CD14-positive monocyte (primary cell): ENCODE measurements at regions not wholly inside any gene's neighbourhood (a gene's known extent, or its start where the extent isn't known, plus 50 kb on each side); places are given as distances from the start of the nearest gene placed in this dataset.

ENCODE experiments used
- DNase-seq, 3 donors: peaks; one replicate each; pipeline ENCODE4 v3.0.0-alpha.2; 2011 to 2022
- H2AFZ ChIP-seq: 2 replicates; pipeline ENCODE4 v1.6.0; 2012; ENCODE audit warnings: mild to moderate bottlenecking, low read depth, low read length, inconsistent platforms; ENCODE audit not compliant: insufficient read depth, poor library complexity, severe bottlenecking
- H3K27ac ChIP-seq, 2 donors: 1 replicate in 1 of 2; 2 replicates in 1 of 2; pipeline ENCODE4 v1.5.1; 2012 to 2013; ENCODE audit warnings: low read length in 2 of 2, control low read depth in 1 of 2, inconsistent platforms in 1 of 2, low read depth in 1 of 2, mild to moderate bottlenecking in 1 of 2
- H3K27me3 ChIP-seq, 2 donors: one replicate each; pipeline versions ENCODE4 v1.6.0 to v1.6.1; 2011 to 2013; ENCODE audit warnings: low read length in 2 of 2; ENCODE audit not compliant: control insufficient read depth in 2 of 2, insufficient read depth in 2 of 2
- H3K36me3 ChIP-seq, 2 donors: replicated peaks in 1 of 2; 1 replicate in 1 of 2; 2 replicates in 1 of 2; pipeline versions ENCODE4 v1.5.1 to v1.6.1; 2012 to 2013; ENCODE audit warnings: low read length in 2 of 2, control low read depth in 1 of 2, inconsistent platforms in 1 of 2, mild to moderate bottlenecking in 1 of 2; ENCODE audit not compliant: insufficient read depth in 2 of 2, control insufficient read depth in 1 of 2
- H3K4me1 ChIP-seq, 2 donors: 1 replicate in 1 of 2; 2 replicates in 1 of 2; pipeline versions ENCODE4 v1.5.1 to v1.6.1; 2012 to 2013; ENCODE audit warnings: low read length in 2 of 2, control low read depth in 1 of 2, inconsistent platforms in 1 of 2, mild to moderate bottlenecking in 1 of 2, moderate library complexity in 1 of 2; ENCODE audit not compliant: insufficient read depth in 2 of 2, control insufficient read depth in 1 of 2
- H3K4me2 ChIP-seq: replicated peaks from 2 replicates; pipeline ENCODE3; 2012; ENCODE audit warnings: low read length, moderate library complexity, mild to moderate bottlenecking; ENCODE audit not compliant: poor library complexity, severe bottlenecking; ENCODE audit errors: extremely low read depth
- H3K4me3 ChIP-seq, 3 experiments: fragments of 200-600 bp in 1 of 3; sonication (generic) in 1 of 3; replicated peaks in 1 of 3; 1 replicate in 2 of 3; 2 replicates in 1 of 3; pipeline ENCODE4 v1.5.1; 2011 to 2013; ENCODE audit warnings: low read length in 3 of 3, mild to moderate bottlenecking in 3 of 3, control low read depth in 2 of 3, low read depth in 2 of 3, inconsistent platforms in 1 of 3, moderate library complexity in 1 of 3
- H3K79me2 ChIP-seq: 2 replicates; pipeline ENCODE4 v1.6.0; 2012; ENCODE audit warnings: mild to moderate bottlenecking, control low read depth, inconsistent platforms, low read length, moderate library complexity; ENCODE audit not compliant: insufficient read depth
- H3K9ac ChIP-seq: 2 replicates; pipeline ENCODE4 v1.6.0; 2017; ENCODE audit warnings: low read length, mild to moderate bottlenecking; ENCODE audit not compliant: insufficient read depth, poor library complexity, severe bottlenecking
- H3K9me3 ChIP-seq, 2 donors: replicated peaks in 1 of 2; 1 replicate in 1 of 2; 2 replicates in 1 of 2; pipeline versions ENCODE4 v1.5.1 to v1.6.1; 2012 to 2013; ENCODE audit warnings: low read length in 2 of 2, control low read depth in 1 of 2; ENCODE audit not compliant: control insufficient read depth in 1 of 2, insufficient read depth in 1 of 2
- H4K20me1 ChIP-seq: 2 replicates; pipeline ENCODE4 v1.6.0; 2012; ENCODE audit warnings: mild to moderate bottlenecking, low read length, control low read depth, moderate library complexity; ENCODE audit not compliant: insufficient read depth
- H3K27ac Mint-ChIP-seq, 7 donors: one replicate each; pipeline ENCODE4 v1.8.0; 2020; ENCODE audit warnings: mild to moderate bottlenecking in 7 of 7, mixed read lengths in 7 of 7, moderate library complexity in 6 of 7, inconsistent platforms in 2 of 7
- H3K27me3 Mint-ChIP-seq, 3 donors: one replicate each; pipeline ENCODE4 v1.8.0; 2021 to 2022; ENCODE audit warnings: low read depth in 3 of 3, mild to moderate bottlenecking in 3 of 3, mixed read lengths in 3 of 3, moderate library complexity in 3 of 3, inconsistent platforms in 1 of 3
- H3K36me3 Mint-ChIP-seq, 2 donors: one replicate each; pipeline ENCODE4 v1.8.0; 2020; ENCODE audit warnings: mixed read lengths in 2 of 2, inconsistent platforms in 1 of 2, mild to moderate bottlenecking in 1 of 2
- H3K4me1 Mint-ChIP-seq: one replicate; pipeline ENCODE4 v1.8.0; 2020; ENCODE audit warnings: mild to moderate bottlenecking, mixed read lengths
- H3K4me3 Mint-ChIP-seq, 2 donors: one replicate each; pipeline ENCODE4 v1.8.0; 2020; ENCODE audit warnings: mild to moderate bottlenecking in 2 of 2, mixed read lengths in 2 of 2, moderate library complexity in 1 of 2
- H3K9me3 Mint-ChIP-seq, 7 donors: one replicate each; pipeline ENCODE4 v1.8.0; 2020 to 2022; ENCODE audit warnings: mixed read lengths in 7 of 7, mild to moderate bottlenecking in 6 of 7, moderate library complexity in 6 of 7, inconsistent platforms in 2 of 7
- WGBS: methylation state at CpG from one replicate; pipeline ENCODE4 v1.1.5; 2013; ENCODE audit warnings: missing lambda C conversion rate; ENCODE audit not compliant: insufficient coverage; 5-methylcytosine and 5-hydroxymethylcytosine counted together
- intact Hi-C, 2 donors: fragments of 100-400 bp; cut with micrococcal nuclease; formaldehyde crosslinking; loops; one replicate each; pipeline versions ENCODE4 v1.15.0 to v1.15.1; 2023
- TF ChIP-seq, protein P1 (sequence below): fragments of 200-600 bp; IDR thresholded peaks from one replicate; pipeline ENCODE4 v1.8.0; 2022; ENCODE audit warnings: antibody characterized with exemption, mild to moderate bottlenecking

DNA sequence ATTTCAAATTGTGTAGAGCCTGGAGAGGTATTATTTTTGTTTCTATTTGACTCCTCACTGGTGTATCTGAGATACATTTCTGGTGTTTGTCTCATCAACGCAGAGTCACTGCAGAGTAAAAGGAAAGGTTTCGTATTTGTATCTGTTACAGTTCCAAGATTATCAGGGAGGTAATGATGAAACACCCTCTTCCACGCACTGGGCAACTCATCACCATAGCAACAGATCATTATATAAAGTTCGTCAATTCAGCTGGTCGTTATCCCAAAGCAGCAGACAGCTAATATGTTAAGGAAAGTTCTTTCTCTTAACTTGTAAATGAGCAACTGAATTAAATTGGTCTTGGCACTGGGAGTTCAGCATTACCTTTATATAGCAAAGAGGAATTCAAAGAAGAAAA lies 513.5 kb downstream of the MTRR start:
- no peaks in the 10 kb centered on the region for H3K36me3 Mint-ChIP-seq
- H4K20me1 ChIP-seq = no peaks in the 10 kb centered on the region
- no peaks in the 10 kb centered on the region for H3K9me3 ChIP-seq
- no peak overlapping the region for H2AFZ ChIP-seq
- H3K27me3 ChIP-seq = no peaks in the 10 kb centered on the region
- H3K36me3 ChIP-seq = no peaks in the 10 kb centered on the region
- H3K27me3 Mint-ChIP-seq = peaks cover 0 to 1% (median 0%) of the 10 kb centered on the region in 3 donors
- peaks cover 0 to 8% (median 3%) of the 10 kb centered on the region in 7 donors for H3K9me3 Mint-ChIP-seq
- H3K27ac Mint-ChIP-seq = no peak overlapping the region
- TF ChIP-seq, protein P1, sequence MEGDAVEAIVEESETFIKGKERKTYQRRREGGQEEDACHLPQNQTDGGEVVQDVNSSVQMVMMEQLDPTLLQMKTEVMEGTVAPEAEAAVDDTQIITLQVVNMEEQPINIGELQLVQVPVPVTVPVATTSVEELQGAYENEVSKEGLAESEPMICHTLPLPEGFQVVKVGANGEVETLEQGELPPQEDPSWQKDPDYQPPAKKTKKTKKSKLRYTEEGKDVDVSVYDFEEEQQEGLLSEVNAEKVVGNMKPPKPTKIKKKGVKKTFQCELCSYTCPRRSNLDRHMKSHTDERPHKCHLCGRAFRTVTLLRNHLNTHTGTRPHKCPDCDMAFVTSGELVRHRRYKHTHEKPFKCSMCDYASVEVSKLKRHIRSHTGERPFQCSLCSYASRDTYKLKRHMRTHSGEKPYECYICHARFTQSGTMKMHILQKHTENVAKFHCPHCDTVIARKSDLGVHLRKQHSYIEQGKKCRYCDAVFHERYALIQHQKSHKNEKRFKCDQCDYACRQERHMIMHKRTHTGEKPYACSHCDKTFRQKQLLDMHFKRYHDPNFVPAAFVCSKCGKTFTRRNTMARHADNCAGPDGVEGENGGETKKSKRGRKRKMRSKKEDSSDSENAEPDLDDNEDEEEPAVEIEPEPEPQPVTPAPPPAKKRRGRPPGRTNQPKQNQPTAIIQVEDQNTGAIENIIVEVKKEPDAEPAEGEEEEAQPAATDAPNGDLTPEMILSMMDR = no peak
- no peak for DNase-seq
- WGBS = no CpG with 5 or more reads among the region's 5 CpGs
- intact Hi-C loops = no loop called here
- H3K4me3 Mint-ChIP-seq = no peak overlapping the region
- no peaks in the 10 kb centered on the region for H3K79me2 ChIP-seq
- H3K4me1 Mint-ChIP-seq = no peaks in the 10 kb centered on the region
- no peak overlapping the region for H3K9ac ChIP-seq
- no peaks in the 10 kb centered on the region for H3K4me1 ChIP-seq
- no peak overlapping the region for H3K4me2 ChIP-seq
- H3K4me3 ChIP-seq = no peak overlapping the region
- H3K27ac ChIP-seq = no peak overlapping the region

DNA sequence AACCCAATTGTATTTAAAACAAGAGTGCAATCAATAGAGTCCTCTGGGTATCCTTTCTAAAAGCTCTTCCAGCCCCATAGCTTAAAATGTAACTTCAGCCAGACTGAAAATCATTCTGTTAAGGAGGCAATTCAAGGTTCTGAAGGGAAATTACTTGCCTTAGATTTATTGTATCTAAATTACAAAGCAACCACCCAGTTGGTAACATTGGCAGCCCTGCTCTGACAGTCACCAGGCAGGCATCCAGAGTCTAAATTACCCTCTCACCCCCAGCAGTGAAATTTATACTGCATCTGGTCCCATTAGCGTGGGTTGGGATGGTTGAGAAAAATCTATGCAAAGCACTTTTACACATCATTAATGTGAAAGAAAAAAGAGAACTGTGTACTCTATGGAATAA lies 514.7 kb downstream of the MTRR start:
- no peak overlapping the region for H3K27ac Mint-ChIP-seq
- TF ChIP-seq, protein P1 = no peak
- Histone ChIP-seq H3K4me2 (no peak overlapping the region), H3K27me3 (no peaks in the 10 kb centered on the region), H2AFZ (no peak overlapping the region), H3K79me2 (no peaks in the 10 kb centered on the region), H3K9me3 (no peaks in the 10 kb centered on the region), H3K9ac (no peak overlapping the region), H4K20me1 (no peaks in the 10 kb centered on the region), H3K27ac (no peak overlapping the region), H3K36me3 (no peaks in the 10 kb centered on the region), H3K4me3 (no peak overlapping the region), H3K4me1 (no peaks in the 10 kb centered on the region)
- peaks cover 0 to 1% (median 0%) of the 10 kb centered on the region in 3 donors for H3K27me3 Mint-ChIP-seq
- H3K9me3 Mint-ChIP-seq = peaks cover 0 to 5% (median 3%) of the 10 kb centered on the region in 7 donors
- H3K4me1 Mint-ChIP-seq = no peaks in the 10 kb centered on the region
- intact Hi-C loops = no loop called here
- H3K36me3 Mint-ChIP-seq = no peaks in the 10 kb centered on the region
- DNase-seq = no peak
- WGBS = no CpG with 5 or more reads among the region's 1 CpG
- no peak overlapping the region for H3K4me3 Mint-ChIP-seq
